GM18517 (cell line): ENCODE measurements at regions not wholly inside any gene's neighbourhood (a gene's known extent, or its start where the extent isn't known, plus 50 kb on each side); places are given as distances from the start of the nearest gene placed in this dataset.

ENCODE experiments used
- ATAC-seq: cut with Tn5 transposase; IDR thresholded peaks from one replicate; pipeline ENCODE4 v1.9.1; 2021; ENCODE audit warnings: mild to moderate bottlenecking, moderate library complexity; ENCODE audit not compliant: unreplicated experiment

GRCh38 chr6:131382631-131383030 is 190.4 kb upstream of the ARG1 start:
- ATAC-seq = no peak

DNA sequence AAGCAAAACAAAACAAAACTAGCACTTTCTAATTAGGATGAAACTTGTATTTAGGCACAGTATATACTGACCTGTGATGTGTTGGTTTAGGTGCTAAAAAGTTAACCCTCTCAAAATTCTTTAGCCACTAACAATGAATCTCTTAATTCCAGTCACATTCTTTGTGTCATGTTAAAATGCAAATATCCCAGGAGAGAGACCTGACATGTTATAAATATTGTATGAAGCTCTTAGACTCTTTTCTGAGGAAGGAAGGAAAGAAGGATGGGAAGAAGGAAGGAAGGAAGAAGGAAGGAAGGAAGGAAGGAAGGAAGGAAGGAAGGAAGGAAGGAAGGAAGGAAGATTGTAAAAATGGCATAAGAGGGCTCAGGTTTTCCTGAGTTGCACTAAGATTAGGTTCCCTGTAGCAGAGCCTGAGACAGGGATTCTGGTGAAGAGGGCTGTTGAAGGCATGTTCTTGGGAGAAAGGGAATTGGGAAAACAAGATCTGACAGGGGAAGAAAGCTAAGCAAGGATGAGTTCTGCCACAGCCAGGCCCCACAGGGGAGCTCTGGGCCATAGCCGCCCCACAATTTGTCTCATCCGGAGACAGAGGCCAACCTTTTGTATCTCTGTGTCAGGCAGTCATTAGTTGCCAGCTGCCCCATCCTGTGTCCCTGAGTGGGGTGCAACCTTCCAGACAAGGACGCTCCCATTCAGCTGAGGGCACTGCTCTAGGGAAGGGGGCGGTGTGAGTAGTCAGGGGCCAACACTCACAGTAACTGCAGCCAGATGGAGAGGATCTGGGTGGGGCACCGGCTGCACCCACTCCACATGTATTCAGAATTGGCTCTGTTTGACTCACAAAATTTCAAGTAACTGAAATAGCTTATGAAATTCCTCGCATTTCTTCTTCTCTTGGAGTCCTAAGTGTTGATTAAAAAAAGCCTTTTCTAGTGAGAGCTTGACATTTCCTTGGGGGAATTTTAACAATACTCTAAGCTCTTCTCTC is 189.3 kb upstream of the ARG1 start:
- no peak for ATAC-seq

DNA sequence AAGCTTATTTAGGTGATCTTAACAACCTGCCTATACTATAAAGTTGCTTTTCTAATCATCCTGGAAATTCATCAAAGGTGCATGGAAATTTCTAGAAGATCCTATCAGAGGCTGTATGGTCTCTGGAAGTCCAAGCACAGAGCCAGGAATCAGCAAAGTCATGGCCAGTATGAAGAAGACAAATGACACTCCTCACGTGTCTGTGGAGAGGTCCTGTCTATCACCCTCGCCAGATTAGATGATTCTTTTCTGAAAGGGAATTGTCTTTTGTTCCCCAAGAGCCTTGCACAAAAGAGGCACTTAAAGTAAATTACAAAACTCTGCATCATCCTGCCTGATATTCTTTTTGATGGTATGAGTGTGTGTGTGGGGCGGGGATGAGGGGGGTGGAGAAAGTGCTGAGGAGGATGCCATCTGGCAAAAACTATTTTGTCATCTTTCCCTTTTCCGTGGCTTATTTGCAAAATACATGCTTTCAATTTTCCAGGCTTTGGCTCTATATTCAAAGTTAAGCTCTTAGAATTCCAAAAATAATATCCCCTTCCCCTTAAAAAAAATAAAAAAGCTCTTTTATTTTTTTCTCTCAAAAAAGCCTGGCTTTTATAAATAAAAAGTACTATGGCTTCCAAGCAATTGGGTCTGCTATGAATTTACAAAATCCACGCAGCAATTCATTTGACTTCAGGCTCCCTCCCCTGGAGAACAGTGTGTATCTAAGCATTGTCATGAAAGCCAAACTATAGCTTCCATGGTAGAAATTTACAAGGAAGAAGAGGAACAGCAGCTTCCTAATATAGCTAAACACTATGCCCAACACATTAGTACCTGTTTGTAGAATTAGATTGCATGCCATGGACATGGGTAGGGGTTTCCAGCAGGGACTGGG is 185.2 kb upstream of the ARG1 start:
- ATAC-seq = no peak

GRCh38 chr6:131390322-131390721 is 182.7 kb upstream of the ARG1 start:
- no peak for ATAC-seq

GRCh38 chr6:131391116-131391515 is 181.9 kb upstream of the ARG1 start:
- no peak for ATAC-seq

DNA sequence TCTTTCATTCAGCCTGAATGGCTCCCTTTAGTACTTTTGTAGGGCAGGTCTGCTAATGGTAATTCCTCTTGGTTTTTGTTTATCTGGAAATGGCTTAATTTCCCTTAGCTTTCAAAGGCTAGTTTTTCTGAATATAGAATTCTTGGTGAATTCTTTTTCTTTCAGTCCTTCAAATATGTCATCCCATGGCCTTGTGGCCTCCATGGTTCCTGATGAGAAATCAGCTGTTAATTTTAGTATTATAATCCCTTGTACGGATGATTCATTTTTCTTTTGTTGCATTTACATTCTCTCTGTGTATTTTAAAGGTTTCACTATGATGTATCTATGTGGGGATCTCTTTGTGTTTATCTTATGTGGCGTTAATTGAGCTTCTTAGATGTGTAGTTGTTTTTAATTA is 179.6 kb upstream of the ARG1 start:
- ATAC-seq = no peak

- no peak for ATAC-seq
Measured at GRCh38 chr6:131394768-131395432, 178.1 kb upstream of the ARG1 start.

DNA sequence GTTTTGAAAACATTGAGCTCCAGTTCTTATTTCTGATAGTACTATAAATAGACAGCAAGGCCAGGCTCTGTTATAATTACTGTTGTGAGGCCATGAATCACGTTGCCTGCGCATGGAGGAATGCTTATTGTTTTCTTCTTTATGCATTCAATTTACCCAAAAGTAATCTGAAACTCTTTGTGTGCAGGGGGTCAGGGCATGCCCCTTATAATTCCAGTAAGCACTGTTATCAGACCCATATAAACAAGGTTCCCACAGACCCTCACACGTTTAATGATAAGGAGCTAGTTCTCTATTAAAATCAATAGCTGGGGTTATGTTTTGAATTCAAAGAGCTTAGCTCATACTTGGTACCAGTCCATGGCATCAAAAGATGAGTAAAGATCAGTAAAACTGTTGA is 174.8 kb upstream of the ARG1 start:
- ATAC-seq = no peak

- ATAC-seq = no peak
Measured at GRCh38 chr6:131399433-131399832, 173.6 kb upstream of the ARG1 start.

GRCh38 chr6:131400054-131400778 is 172.8 kb upstream of the ARG1 start:
- no peak for ATAC-seq

GRCh38 chr6:131400779-131401496 is 172.1 kb upstream of the ARG1 start:
- no peak for ATAC-seq

- no peak for ATAC-seq
Measured at GRCh38 chr6:131408811-131409210, 164.2 kb upstream of the ARG1 start.

GRCh38 chr6:131410785-131411184 is 162.2 kb upstream of the ARG1 start:
- ATAC-seq = no peak

- ATAC-seq = no peak
Measured at GRCh38 chr6:131412960-131413830, 159.8 kb upstream of the ARG1 start.

- no peak for ATAC-seq
Measured at GRCh38 chr6:131413831-131414191, 159.2 kb upstream of the ARG1 start.

DNA sequence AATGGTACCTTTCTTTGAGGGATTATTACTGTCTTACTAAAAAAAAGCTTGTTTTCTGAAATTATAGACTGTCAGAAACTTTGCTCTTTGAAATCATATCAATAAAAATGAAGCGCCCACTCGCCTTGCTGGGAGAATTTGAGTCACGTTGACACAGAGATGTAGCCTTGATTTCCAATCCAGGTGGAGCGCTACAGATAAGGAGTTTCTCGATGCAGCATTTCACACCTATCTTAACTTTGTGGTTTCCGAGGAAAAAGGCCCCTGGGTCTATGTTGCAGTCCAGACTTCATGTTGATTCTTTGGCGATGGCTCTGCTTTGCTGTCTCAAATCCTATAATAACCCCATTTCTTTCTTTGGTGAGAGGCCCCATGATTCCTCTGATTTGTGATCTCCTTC is 158.1 kb upstream of the ARG1 start:
- ATAC-seq = no peak

DNA sequence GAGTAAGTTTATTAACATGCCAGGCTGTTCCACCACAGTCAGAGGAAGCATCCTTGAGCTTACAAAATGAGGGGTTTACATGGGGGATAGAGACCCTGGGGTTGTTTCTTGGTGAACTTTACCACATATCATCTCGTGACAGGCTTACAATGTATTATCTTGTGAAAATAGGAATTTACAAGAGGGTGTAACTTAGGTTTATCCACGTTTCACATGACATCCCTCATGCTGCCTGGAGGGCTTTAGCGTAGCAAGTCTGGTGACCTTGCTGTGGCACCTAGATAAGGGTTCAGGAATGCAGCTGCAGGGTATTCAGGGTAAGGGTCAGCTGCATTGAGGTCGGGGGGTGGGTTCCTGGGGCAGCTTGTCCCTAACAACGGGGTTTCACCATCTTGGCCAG is 154.6 kb upstream of the ARG1 start:
- no peak for ATAC-seq

DNA sequence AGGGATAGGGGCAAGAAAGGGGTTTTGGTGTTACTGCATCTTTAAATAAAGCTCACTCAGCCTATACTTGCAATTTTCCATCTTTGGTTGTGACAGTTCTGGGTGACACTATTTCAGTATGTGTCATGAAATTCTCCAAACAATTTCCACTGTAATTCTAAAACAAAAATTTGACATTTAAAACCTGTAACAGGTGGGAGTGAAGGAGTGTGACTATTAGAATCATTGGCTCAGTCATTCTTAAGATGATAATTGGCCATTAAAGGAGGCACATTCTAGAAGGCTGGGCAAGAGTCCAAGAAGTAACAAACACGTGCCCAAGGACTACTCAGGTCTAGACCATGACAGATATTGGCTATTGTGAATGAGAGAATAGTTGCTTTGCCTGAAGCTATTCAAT is 153.3 kb upstream of the ARG1 start:
- no peak for ATAC-seq

- ATAC-seq = no peak
Measured at GRCh38 chr6:131424016-131424415, 149.0 kb upstream of the ARG1 start.
